Liver (tissue), 3 donors: ENCODE measurements at regions not wholly inside any gene's neighbourhood (a gene's known extent, or its start where the extent isn't known, plus 50 kb on each side); places are given as distances from the start of the nearest gene placed in this dataset.

Experiments used
- EGR1 ChIP-seq, 2 donors: IDR thresholded peaks; 2 replicates each; pipeline ENCODE4 v1.6.1; 2016 to 2018; ENCODE audit warnings: antibody characterized with exemption in 2 of 2, low read depth in 2 of 2
- FOXA1 ChIP-seq: IDR thresholded peaks from 2 replicates; pipeline ENCODE4 v1.6.1; 2016; ENCODE audit warnings: antibody characterized with exemption
- GABPA ChIP-seq, 2 donors: IDR thresholded peaks in 1 of 2; conservative IDR thresholded peaks in 1 of 2; 2 replicates each; pipeline ENCODE4 v1.6.1; 2016; ENCODE audit warnings: antibody characterized with exemption in 2 of 2, mild to moderate bottlenecking in 1 of 2, moderate library complexity in 1 of 2
- SP1 ChIP-seq: IDR thresholded peaks from 2 replicates; pipeline ENCODE4 v1.6.1; 2018; ENCODE audit warnings: antibody characterized with exemption, mild to moderate bottlenecking
- TAF1 ChIP-seq: conservative IDR thresholded peaks from 2 replicates; pipeline ENCODE4 v1.6.1; 2016; ENCODE audit warnings: antibody characterized with exemption, mild to moderate bottlenecking
- TF ChIP-seq, protein P1 (sequence below): fragments of 150-350 bp; IDR thresholded peaks from 2 replicates; pipeline ENCODE4 v1.5.1; 2017; ENCODE audit warnings: improper control_type of control experiment, low read depth, low read length; ENCODE audit not compliant: missing input control
- donor health status: healthy.
- donor health status: healthy.

DNA sequence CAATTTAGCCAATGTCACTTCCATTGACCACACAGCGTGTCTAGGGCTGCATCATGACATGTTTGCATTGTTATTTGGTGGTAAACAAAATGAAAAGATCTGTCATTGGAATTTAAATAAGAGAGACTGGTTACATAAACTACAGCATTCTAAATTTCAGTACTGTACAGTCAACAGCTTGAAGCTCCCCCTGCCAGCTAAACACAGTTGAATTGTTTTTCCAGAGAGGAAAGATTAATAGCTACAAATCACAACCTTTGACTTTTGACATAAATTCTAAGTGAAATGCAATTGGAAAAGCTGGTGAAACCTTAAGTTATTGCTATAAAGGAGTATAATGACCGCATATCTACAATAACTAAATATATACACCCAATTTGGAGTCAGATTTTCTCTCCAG is 1600.0 kb upstream of the ACVR2A start:
- TF ChIP-seq, protein P1, sequence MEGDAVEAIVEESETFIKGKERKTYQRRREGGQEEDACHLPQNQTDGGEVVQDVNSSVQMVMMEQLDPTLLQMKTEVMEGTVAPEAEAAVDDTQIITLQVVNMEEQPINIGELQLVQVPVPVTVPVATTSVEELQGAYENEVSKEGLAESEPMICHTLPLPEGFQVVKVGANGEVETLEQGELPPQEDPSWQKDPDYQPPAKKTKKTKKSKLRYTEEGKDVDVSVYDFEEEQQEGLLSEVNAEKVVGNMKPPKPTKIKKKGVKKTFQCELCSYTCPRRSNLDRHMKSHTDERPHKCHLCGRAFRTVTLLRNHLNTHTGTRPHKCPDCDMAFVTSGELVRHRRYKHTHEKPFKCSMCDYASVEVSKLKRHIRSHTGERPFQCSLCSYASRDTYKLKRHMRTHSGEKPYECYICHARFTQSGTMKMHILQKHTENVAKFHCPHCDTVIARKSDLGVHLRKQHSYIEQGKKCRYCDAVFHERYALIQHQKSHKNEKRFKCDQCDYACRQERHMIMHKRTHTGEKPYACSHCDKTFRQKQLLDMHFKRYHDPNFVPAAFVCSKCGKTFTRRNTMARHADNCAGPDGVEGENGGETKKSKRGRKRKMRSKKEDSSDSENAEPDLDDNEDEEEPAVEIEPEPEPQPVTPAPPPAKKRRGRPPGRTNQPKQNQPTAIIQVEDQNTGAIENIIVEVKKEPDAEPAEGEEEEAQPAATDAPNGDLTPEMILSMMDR: no peak
- TF ChIP-seq FOXA1 (no peak), TAF1 (no peak), GABPA (IDR thresholded peaks at IDR 0.05 in 1 of 2, conservative IDR thresholded peaks at IDR 0.05 in 1 of 2) (no peak), EGR1 (IDR thresholded peaks at IDR 0.05; ENCODE audit: low read depth in 2 of 2) (no peak), SP1 (no peak)
